ENCODE measurements at regions not wholly inside any gene's neighbourhood (a gene's known extent, or its start where the extent isn't known, plus 50 kb on each side); places are given as distances from the start of the nearest gene placed in this dataset.

- no peak for DNase-seq
Measured at GRCh38 chr19:28834996-28835395, 378.0 kb downstream of the UQCRFS1 start.

- no peak for DNase-seq
Measured at GRCh38 chr19:28831462-28831861, 381.5 kb downstream of the UQCRFS1 start.

GRCh38 chr19:28829762-28830161, 383.2 kb downstream of the UQCRFS1 start:
- DNase-seq = no peak

- no peak for DNase-seq
Measured at GRCh38 chr19:28829359-28829758, 383.6 kb downstream of the UQCRFS1 start.

- no peak for DNase-seq
Measured at GRCh38 chr19:28828276-28828870, 384.6 kb downstream of the UQCRFS1 start.

GRCh38 chr19:28827382-28827781, 385.6 kb downstream of the UQCRFS1 start:
- no peak for DNase-seq

GRCh38 chr19:28823338-28823961, 389.5 kb downstream of the UQCRFS1 start:
- no peak for DNase-seq

- DNase-seq = no peak
Measured at GRCh38 chr19:28820289-28820688, 392.7 kb downstream of the UQCRFS1 start.

GRCh38 chr19:28815257-28815656, 397.7 kb downstream of the UQCRFS1 start:
- no peak for DNase-seq

GRCh38 chr19:28794301-28794700, 418.6 kb downstream of the UQCRFS1 start:
- no peak for DNase-seq

GRCh38 chr19:28793391-28794168, 419.4 kb downstream of the UQCRFS1 start:
- no peak for DNase-seq

GRCh38 chr19:28785971-28786370, 427.0 kb downstream of the UQCRFS1 start:
- DNase-seq = no peak

GRCh38 chr19:28764066-28764465, 448.9 kb downstream of the UQCRFS1 start:
- no peak for DNase-seq

- DNase-seq = no peak
Measured at GRCh38 chr19:28746478-28746877, 466.5 kb downstream of the UQCRFS1 start.

- no peak for DNase-seq
Measured at GRCh38 chr19:28744943-28745342, 468.0 kb downstream of the UQCRFS1 start.

- DNase-seq = no peak
Measured at GRCh38 chr19:28744014-28744413, 468.9 kb downstream of the UQCRFS1 start.

GRCh38 chr19:28737021-28737895, 475.7 kb downstream of the UQCRFS1 start:
- DNase-seq = no peak

- DNase-seq = no peak
Measured at GRCh38 chr19:28736528-28736927, 476.4 kb downstream of the UQCRFS1 start.

GRCh38 chr19:28731577-28731976, 481.4 kb downstream of the UQCRFS1 start:
- DNase-seq = no peak

GRCh38 chr19:28730791-28731512, 482.0 kb downstream of the UQCRFS1 start:
- no peak for DNase-seq

GRCh38 chr19:28727480-28728159, 485.3 kb downstream of the UQCRFS1 start:
- no peak for DNase-seq

Data from activated effector memory CD4-positive, alpha-beta T cell treated with anti-CD3 and anti-CD28 coated beads, Interleukin-2, amount 50 U/mL, for 16 hours (primary cell).